Hepatocyte (in vitro differentiated cells): ENCODE measurements at regions not wholly inside any gene's neighbourhood (a gene's known extent, or its start where the extent isn't known, plus 50 kb on each side); places are given as distances from the start of the nearest gene placed in this dataset.

ENCODE experiments used
- CTCF ChIP-seq: fragments of 200-600 bp; sonication (generic); IDR thresholded peaks from 2 replicates; pipeline ENCODE4 v1.5.1; 2016; ENCODE audit warnings: antibody characterized with exemption, mild to moderate bottlenecking; ENCODE audit not compliant: poor library complexity
- EZH2 ChIP-seq: fragments of 200-600 bp; sonication (generic); IDR thresholded peaks from 2 replicates; pipeline ENCODE4 v1.6.1; 2016; ENCODE audit warnings: antibody characterized with exemption, mild to moderate bottlenecking, borderline replicate concordance

DNA sequence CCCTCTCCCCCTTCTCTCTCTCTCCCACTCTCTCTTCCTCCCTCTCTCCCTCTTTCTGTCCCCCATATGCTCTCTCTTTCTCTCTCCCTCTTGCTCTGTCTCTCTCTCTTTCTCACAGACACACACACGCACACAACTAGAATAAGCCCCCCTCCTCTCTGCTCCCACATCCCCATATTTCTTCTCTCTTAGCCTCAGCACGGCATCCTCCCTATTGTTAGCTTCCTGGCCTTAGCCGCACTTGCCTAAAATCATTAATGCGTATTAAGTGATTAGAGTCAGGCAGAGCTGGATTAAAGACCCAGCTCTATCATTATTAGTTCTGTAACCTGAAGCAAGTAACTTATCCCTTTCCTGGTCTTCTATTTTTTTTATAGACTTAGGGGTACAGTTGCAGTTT is 319.0 kb upstream of the C16orf82 start:
- TF ChIP-seq CTCF (no peak), EZH2 (no peak)
